ENCODE measurements at regions not wholly inside any gene's neighbourhood (a gene's known extent, or its start where the extent isn't known, plus 50 kb on each side); places are given as distances from the start of the nearest gene placed in this dataset.

DNA sequence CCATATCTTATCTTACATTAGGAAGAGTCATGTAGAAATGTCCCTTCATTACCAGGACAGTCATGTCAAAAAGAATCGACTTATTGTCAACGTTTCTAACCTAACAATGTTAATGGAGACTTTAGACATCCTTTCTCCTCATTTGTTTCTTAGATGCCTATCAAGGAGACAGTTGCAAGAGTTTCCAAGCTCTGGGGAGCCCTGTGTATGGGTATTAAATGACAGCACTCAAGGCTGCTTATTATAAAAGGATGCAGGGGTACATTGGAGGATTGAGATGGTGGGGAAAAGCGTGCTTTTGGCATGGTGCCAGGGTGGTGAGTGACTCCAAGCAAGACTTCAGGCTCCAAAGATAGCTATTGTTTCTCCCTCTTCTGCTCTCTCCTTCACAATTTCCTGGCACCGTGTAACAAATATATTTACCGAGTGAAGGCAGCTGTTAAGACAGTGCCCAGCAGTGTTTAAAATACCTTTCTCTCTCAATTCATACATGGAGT, 461.3 kb upstream of the CLINT1 start:
- DNase-seq = no peak
- TF ChIP-seq, protein P1, sequence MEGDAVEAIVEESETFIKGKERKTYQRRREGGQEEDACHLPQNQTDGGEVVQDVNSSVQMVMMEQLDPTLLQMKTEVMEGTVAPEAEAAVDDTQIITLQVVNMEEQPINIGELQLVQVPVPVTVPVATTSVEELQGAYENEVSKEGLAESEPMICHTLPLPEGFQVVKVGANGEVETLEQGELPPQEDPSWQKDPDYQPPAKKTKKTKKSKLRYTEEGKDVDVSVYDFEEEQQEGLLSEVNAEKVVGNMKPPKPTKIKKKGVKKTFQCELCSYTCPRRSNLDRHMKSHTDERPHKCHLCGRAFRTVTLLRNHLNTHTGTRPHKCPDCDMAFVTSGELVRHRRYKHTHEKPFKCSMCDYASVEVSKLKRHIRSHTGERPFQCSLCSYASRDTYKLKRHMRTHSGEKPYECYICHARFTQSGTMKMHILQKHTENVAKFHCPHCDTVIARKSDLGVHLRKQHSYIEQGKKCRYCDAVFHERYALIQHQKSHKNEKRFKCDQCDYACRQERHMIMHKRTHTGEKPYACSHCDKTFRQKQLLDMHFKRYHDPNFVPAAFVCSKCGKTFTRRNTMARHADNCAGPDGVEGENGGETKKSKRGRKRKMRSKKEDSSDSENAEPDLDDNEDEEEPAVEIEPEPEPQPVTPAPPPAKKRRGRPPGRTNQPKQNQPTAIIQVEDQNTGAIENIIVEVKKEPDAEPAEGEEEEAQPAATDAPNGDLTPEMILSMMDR (IDR thresholded peaks at IDR 0.05) = no peak
- TF ChIP-seq POLR2A (IDR thresholded peaks at IDR 0.05) = no peak
- 64 to 74% methylated on average over 5 of the region's 5 CpGs for WGBS, 2 donors
- H3K4me3 ChIP-seq = no peak overlapping the region
- no peaks in the 10 kb centered on the region for H3K27me3 ChIP-seq
- no peak overlapping the region for H3K27ac ChIP-seq
- H3K4me1 ChIP-seq = no peaks in the 10 kb centered on the region
- H3K36me3 ChIP-seq (ENCODE audit: low read depth, missing control alignments) = no peaks in the 10 kb centered on the region
- H3K9me3 ChIP-seq = no peaks in the 10 kb centered on the region
- intact Hi-C loops (cut with DNase I; ENCODE audit: low total_unique reads) = no loop called here

DNA sequence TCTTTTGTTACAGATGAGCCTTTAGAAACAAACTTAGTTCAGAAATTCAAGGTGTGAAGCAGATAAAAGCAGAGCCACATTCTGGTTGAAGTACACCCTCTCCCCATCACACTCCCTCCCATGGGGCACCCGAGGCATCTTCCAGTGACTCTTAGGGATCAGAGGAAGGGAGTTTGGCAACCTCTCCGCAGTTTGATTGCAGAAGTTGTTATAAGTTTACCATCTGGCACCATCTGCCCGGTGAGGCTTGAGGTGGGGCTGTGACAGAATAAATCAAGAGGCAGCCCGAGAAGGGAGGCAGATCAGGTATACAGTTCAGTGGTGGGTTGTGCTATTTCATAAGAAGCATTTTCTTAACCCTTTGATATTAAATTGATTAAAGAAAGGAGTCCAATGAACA, 458.6 kb upstream of the CLINT1 start:
- 51 to 62% methylated on average over 4 of the region's 4 CpGs for WGBS, 2 donors
- DNase-seq = no peak

DNA sequence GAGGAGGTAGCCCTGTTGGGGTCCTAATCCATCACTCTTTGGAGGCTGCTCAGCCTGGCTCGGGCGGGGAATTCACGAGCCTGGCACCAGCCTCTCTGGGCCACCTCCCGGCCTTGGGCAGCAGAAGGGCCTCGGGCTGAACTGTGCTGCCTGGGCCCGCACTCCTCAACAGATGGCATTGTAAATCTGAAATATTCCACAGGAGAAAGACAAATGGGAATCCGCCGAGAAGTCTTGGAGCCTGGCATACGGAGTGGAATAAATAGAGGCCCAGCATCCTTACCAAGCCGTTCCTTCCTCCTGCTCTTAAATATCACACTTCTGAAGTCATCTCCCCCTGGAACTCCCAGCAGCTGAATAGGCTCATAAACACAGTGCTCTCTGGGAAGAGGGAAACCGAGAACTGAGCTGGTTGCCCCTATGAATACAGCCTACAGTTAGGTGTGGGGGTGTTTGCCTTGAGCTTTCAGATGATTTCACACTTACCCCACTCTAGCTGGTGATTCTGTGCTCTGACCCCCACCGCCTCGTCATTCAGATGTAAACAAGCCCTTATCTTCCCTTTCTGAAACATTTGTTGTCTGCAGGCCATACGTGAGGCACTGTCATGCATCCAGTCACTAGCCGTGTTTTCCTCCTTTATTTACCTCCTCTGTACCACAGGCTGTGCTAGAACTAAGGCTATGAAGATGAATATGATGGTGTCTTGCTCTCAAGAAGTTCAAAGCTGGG, 455.0 kb upstream of the CLINT1 start:
- TF ChIP-seq, protein P1 (IDR thresholded peaks at IDR 0.05) = no peak
- no peak for TF ChIP-seq POLR2A (IDR thresholded peaks at IDR 0.05)
- H3K27me3 ChIP-seq = no peaks in the 10 kb centered on the region
- H3K4me3 ChIP-seq = no peak overlapping the region
- intact Hi-C loops (cut with DNase I; ENCODE audit: low total_unique reads) = no loop called here
- no peaks in the 10 kb centered on the region for H3K9me3 ChIP-seq
- H3K27ac ChIP-seq = no peak overlapping the region
- H3K36me3 ChIP-seq (ENCODE audit: low read depth, missing control alignments) = no peaks in the 10 kb centered on the region
- WGBS, 2 donors = 82 to 85% methylated on average over 6 to 15 of the region's 15 CpGs
- DNase-seq = no peak
- no peaks in the 10 kb centered on the region for H3K4me1 ChIP-seq

More for the DNA sequence above, 458.6 kb upstream of the CLINT1 start:
- Histone ChIP-seq H3K27ac (no peak overlapping the region), H3K4me3 (no peak overlapping the region), H3K9me3 (no peaks in the 10 kb centered on the region), H3K36me3 (ENCODE audit: low read depth, missing control alignments) (no peaks in the 10 kb centered on the region), H3K27me3 (no peaks in the 10 kb centered on the region), H3K4me1 (no peaks in the 10 kb centered on the region)
- intact Hi-C loops (cut with DNase I; ENCODE audit: low total_unique reads) = no loop called here
- TF ChIP-seq, protein P1 (IDR thresholded peaks at IDR 0.05) = no peak
- no peak for TF ChIP-seq POLR2A (IDR thresholded peaks at IDR 0.05)

- TF ChIP-seq, protein P1 (IDR thresholded peaks at IDR 0.05) = no peak
- no peak for TF ChIP-seq POLR2A (IDR thresholded peaks at IDR 0.05)
- intact Hi-C loops (cut with DNase I; ENCODE audit: low total_unique reads) = no loop called here
- no peak for DNase-seq
- Histone ChIP-seq H3K36me3 (ENCODE audit: low read depth, missing control alignments) (no peaks in the 10 kb centered on the region), H3K27ac (no peak overlapping the region), H3K27me3 (no peaks in the 10 kb centered on the region), H3K4me3 (no peak overlapping the region), H3K4me1 (no peaks in the 10 kb centered on the region), H3K9me3 (no peaks in the 10 kb centered on the region)
- WGBS, 2 donors = 84 to 85% methylated on average over 12 of the region's 12 CpGs
Measured at GRCh38 chr5:158313027-158313732, 454.2 kb upstream of the CLINT1 start.
